DND-41 (cell line): ENCODE measurements at regions not wholly inside any gene's neighbourhood (a gene's known extent, or its start where the extent isn't known, plus 50 kb on each side); places are given as distances from the start of the nearest gene placed in this dataset.
A peak's percentile ranks its signal among the peaks of the same experiment; 100 is the strongest.

Experiments
- ATAC-seq: fragments of 200-7000 bp; cut with Tn5 transposase; 3 replicates; pipeline ENCODE4 v1.9.1; 2021; ENCODE audit warnings: low read depth; ENCODE audit not compliant: insufficient read depth
- DNase-seq: peaks from one replicate; pipeline ENCODE4 v3.0.0-alpha.2; 2020
- H2AFZ ChIP-seq: 2 replicates; pipeline ENCODE4 v1.6.0; 2012; ENCODE audit warnings: low read depth, low read length
- H3K27ac ChIP-seq: 2 replicates; pipeline ENCODE4 v1.5.1; 2012; ENCODE audit warnings: low read length, inconsistent platforms
- H3K27me3 ChIP-seq: fragments of 200-600 bp; sonication (generic); 2 replicates; pipeline ENCODE4 v1.6.0; 2012; ENCODE audit warnings: low read length, mild to moderate bottlenecking, inconsistent platforms; ENCODE audit not compliant: insufficient read depth, poor library complexity
- H3K36me3 ChIP-seq: 2 replicates; pipeline ENCODE4 v1.5.1; 2012; ENCODE audit warnings: low read length, inconsistent platforms; ENCODE audit not compliant: insufficient read depth
- H3K4me1 ChIP-seq: 2 replicates; pipeline ENCODE4 v1.5.1; 2012; ENCODE audit warnings: mild to moderate bottlenecking, low read length; ENCODE audit not compliant: insufficient read depth
- H3K4me2 ChIP-seq: 2 replicates; pipeline ENCODE4 v1.6.0; 2012; ENCODE audit warnings: mild to moderate bottlenecking, moderate library complexity, low read length, inconsistent platforms; ENCODE audit not compliant: insufficient read depth
- H3K4me3 ChIP-seq, 2 experiments: fragments of 200-600 bp in 1 of 2; shearing (Covaris generic) in 1 of 2; 2 replicates each; pipeline ENCODE4 v1.5.1; 2012 to 2016; ENCODE audit warnings: inconsistent platforms in 2 of 2, low read length in 2 of 2, mild to moderate bottlenecking in 2 of 2, low read depth in 1 of 2, moderate library complexity in 1 of 2
- H3K79me2 ChIP-seq: 2 replicates; pipeline ENCODE4 v1.6.0; 2012; ENCODE audit warnings: low read length, inconsistent platforms; ENCODE audit not compliant: insufficient read depth
- H3K9ac ChIP-seq: 2 replicates; pipeline ENCODE4 v1.6.0; 2012; ENCODE audit warnings: low read depth, mild to moderate bottlenecking, inconsistent platforms, low read length, moderate library complexity
- H3K9me3 ChIP-seq: 2 replicates; pipeline ENCODE4 v1.5.1; 2012; ENCODE audit warnings: low read length, moderate library complexity, mild to moderate bottlenecking, inconsistent platforms; ENCODE audit not compliant: insufficient read depth, severe bottlenecking
- H4K20me1 ChIP-seq: 2 replicates; pipeline ENCODE4 v1.6.0; 2012; ENCODE audit warnings: low read length; ENCODE audit not compliant: insufficient read depth
- CTCF ChIP-seq: IDR thresholded peaks from 2 replicates; pipeline ENCODE4 v1.5.1; 2012; ENCODE audit warnings: borderline replicate concordance, low read length, moderate library complexity, mild to moderate bottlenecking; ENCODE audit not compliant: poor library complexity, severe bottlenecking; ENCODE audit errors: extremely low read depth
- EZH2 ChIP-seq: IDR thresholded peaks from 3 replicates; pipeline ENCODE4 v1.6.1; 2012; ENCODE audit warnings: borderline replicate concordance, low read depth, mild to moderate bottlenecking, moderate library complexity, low read length, inconsistent platforms; ENCODE audit not compliant: severe bottlenecking

- H3K79me2 ChIP-seq, result no peaks in the 10 kb centered on the region
- no peaks in the 10 kb centered on the region for H3K36me3 ChIP-seq
- peaks cover 46% of the 10 kb centered on the region for H3K4me1 ChIP-seq
- H3K27ac ChIP-seq, result peak overlapping the region; percentile 91
- no peaks in the 10 kb centered on the region for H3K9me3 ChIP-seq
- H3K4me3 ChIP-seq, result no peak overlapping the region
- H3K9ac ChIP-seq, result peak overlapping the region; percentile 16
- ATAC-seq (no peak), DNase-seq (no peak)
- H2AFZ ChIP-seq, result peak overlapping the region; percentile 68
- TF ChIP-seq CTCF, result no peak
- TF ChIP-seq EZH2, result no peak
- no peaks in the 10 kb centered on the region for H4K20me1 ChIP-seq
- H3K4me2 ChIP-seq, result peak overlapping the region; percentile 23; the same call in 1 of the 2 replicates
- no peaks in the 10 kb centered on the region for H3K27me3 ChIP-seq
Measured at GRCh38 chr2:144583381-144583729, 63.4 kb upstream of the ZEB2 start.

- ATAC-seq (no peak), DNase-seq (no peak)
- Histone ChIP-seq H3K4me3 (no peak overlapping the region), H3K4me1 (peaks cover 46% of the 10 kb centered on the region), H3K27me3 (no peaks in the 10 kb centered on the region), H4K20me1 (no peaks in the 10 kb centered on the region), H3K9me3 (no peaks in the 10 kb centered on the region), H2AFZ (peak overlapping the region; percentile 68), H3K9ac (peak overlapping the region; percentile 16), H3K4me2 (peak overlapping the region; percentile 23; the same call in 1 of the 2 replicates), H3K79me2 (no peaks in the 10 kb centered on the region), H3K36me3 (no peaks in the 10 kb centered on the region), H3K27ac (peak overlapping the region; percentile 91)
- TF ChIP-seq CTCF (no peak), EZH2 (no peak)
Measured at GRCh38 chr2:144582651-144583380, 62.9 kb upstream of the ZEB2 start.

GRCh38 chr2:144580521-144581161 is 60.7 kb upstream of the ZEB2 start:
- no peaks in the 10 kb centered on the region for H3K9me3 ChIP-seq
- peaks cover 46% of the 10 kb centered on the region for H3K4me1 ChIP-seq
- TF ChIP-seq EZH2, result no peak
- H3K9ac ChIP-seq, result peak overlapping the region; percentile 47
- H2AFZ ChIP-seq, result peak overlapping the region; percentile 58
- H3K27me3 ChIP-seq, result no peaks in the 10 kb centered on the region
- DNase-seq (peak; percentile 46), ATAC-seq (peak; percentile 63)
- peak overlapping the region; percentile 91 for H3K27ac ChIP-seq
- no peaks in the 10 kb centered on the region for H3K79me2 ChIP-seq
- no peaks in the 10 kb centered on the region for H3K36me3 ChIP-seq
- peak overlapping the region; percentile 48 for H3K4me2 ChIP-seq
- H3K4me3 ChIP-seq, result 0 out of 4 replicates have a peak overlapping the region, but pooled peaks of 1 of the 2 experiments have one; percentile 3
- no peaks in the 10 kb centered on the region for H4K20me1 ChIP-seq

GRCh38 chr2:144579556-144579955 is 59.6 kb upstream of the ZEB2 start:
- no peaks in the 10 kb centered on the region for H3K9me3 ChIP-seq
- no peaks in the 10 kb centered on the region for H3K27me3 ChIP-seq
- H3K4me3 ChIP-seq, result no peak overlapping the region
- H3K4me1 ChIP-seq, result peaks cover 46% of the 10 kb centered on the region
- H3K4me2 ChIP-seq, result no peak overlapping the region
- H4K20me1 ChIP-seq, result no peaks in the 10 kb centered on the region
- H3K27ac ChIP-seq, result peak overlapping the region; percentile 91; the same call in 1 of the 2 replicates
- TF ChIP-seq EZH2, result no peak
- TF ChIP-seq CTCF, result no peak
- ATAC-seq (no peak), DNase-seq (no peak)
- no peaks in the 10 kb centered on the region for H3K79me2 ChIP-seq
- no peak overlapping the region for H2AFZ ChIP-seq
- H3K36me3 ChIP-seq, result no peaks in the 10 kb centered on the region
- no peak overlapping the region for H3K9ac ChIP-seq
